Smooth muscle cell (in vitro differentiated cells): ENCODE measurements at regions not wholly inside any gene's neighbourhood (a gene's known extent, or its start where the extent isn't known, plus 50 kb on each side); places are given as distances from the start of the nearest gene placed in this dataset.

Source experiments
- DNase-seq: peaks from one replicate; lab custom pipeline; 2025; ENCODE audit not compliant: unreplicated experiment; lab: John Stamatoyannopoulos, UW
- H2AFZ ChIP-seq: fragments of 200-600 bp; sonication (generic); 2 replicates; pipeline ENCODE4 v1.6.0; 2016; ENCODE audit warnings: antibody characterized with exemption, low read depth, mild to moderate bottlenecking
- H3F3A ChIP-seq: fragments of 200-600 bp; sonication (generic); 2 replicates; pipeline ENCODE4 v1.6.0; 2017; ENCODE audit warnings: antibody characterized with exemption, low read depth
- H3K27ac ChIP-seq: fragments of 200-600 bp; sonication (generic); 2 replicates; pipeline ENCODE4 v1.5.1; 2016; ENCODE audit warnings: low read depth, mild to moderate bottlenecking
- H3K27me3 ChIP-seq: fragments of 200-600 bp; sonication (generic); 2 replicates; pipeline ENCODE4 v1.6.1; 2016; ENCODE audit warnings: low read depth, mild to moderate bottlenecking
- H3K36me3 ChIP-seq: fragments of 200-600 bp; sonication (generic); 2 replicates; pipeline ENCODE4 v1.5.1; 2016; ENCODE audit warnings: low read depth
- H3K4me1 ChIP-seq: fragments of 200-600 bp; sonication (generic); 2 replicates; pipeline ENCODE4 v1.5.1; 2016; ENCODE audit warnings: low read depth
- H3K4me2 ChIP-seq: fragments of 200-600 bp; sonication (generic); 2 replicates; pipeline ENCODE4 v1.6.0; 2016; ENCODE audit warnings: mild to moderate bottlenecking
- H3K4me3 ChIP-seq: fragments of 200-600 bp; sonication (generic); 2 replicates; pipeline ENCODE4 v1.5.1; 2016; ENCODE audit warnings: mild to moderate bottlenecking
- H3K79me2 ChIP-seq: fragments of 200-600 bp; sonication (generic); 2 replicates; pipeline ENCODE4 v1.6.0; 2016; ENCODE audit warnings: low read depth, mild to moderate bottlenecking
- H3K9ac ChIP-seq: fragments of 200-600 bp; sonication (generic); 2 replicates; pipeline ENCODE4 v1.6.0; 2016; ENCODE audit warnings: low read depth
- H3K9me3 ChIP-seq: fragments of 200-600 bp; sonication (generic); replicated peaks from 2 replicates; pipeline ENCODE4 v1.5.1; 2016; ENCODE audit warnings: low read depth
- H4K20me1 ChIP-seq: fragments of 200-600 bp; sonication (generic); 2 replicates; pipeline ENCODE4 v1.6.0; 2016; ENCODE audit warnings: low read depth
- CTCF ChIP-seq: fragments of 200-600 bp; sonication (generic); IDR thresholded peaks from 2 replicates; pipeline ENCODE4 v1.5.1; 2017; ENCODE audit warnings: borderline replicate concordance, mild to moderate bottlenecking, antibody characterized with exemption; ENCODE audit not compliant: insufficient read depth, poor library complexity, severe bottlenecking
- WGBS: methylation state at CpG from one replicate; pipeline ENCODE4 v1.1.7; 2016; ENCODE audit warnings: low lambda C conversion rate; 5-methylcytosine and 5-hydroxymethylcytosine counted together

- Histone ChIP-seq H3K27me3 (peaks cover 74% of the 10 kb centered on the region), H2AFZ (no peak overlapping the region), H3K4me2 (no peak overlapping the region), H3K27ac (no peak overlapping the region), H3K79me2 (no peaks in the 10 kb centered on the region), H3K9ac (no peak overlapping the region), H3K36me3 (no peaks in the 10 kb centered on the region), H3K4me1 (peaks cover 30% of the 10 kb centered on the region), H3K9me3 (no peaks in the 10 kb centered on the region), H3F3A (no peaks in the 10 kb centered on the region), H4K20me1 (no peaks in the 10 kb centered on the region), H3K4me3 (no peak overlapping the region)
- no peak for DNase-seq
- no peak for TF ChIP-seq CTCF
- 17% methylated on average over 5 of the region's 5 CpGs for WGBS
Observed at GRCh38 chr18:32877371-32877770, 104.5 kb upstream of the KLHL14 start.

DNA sequence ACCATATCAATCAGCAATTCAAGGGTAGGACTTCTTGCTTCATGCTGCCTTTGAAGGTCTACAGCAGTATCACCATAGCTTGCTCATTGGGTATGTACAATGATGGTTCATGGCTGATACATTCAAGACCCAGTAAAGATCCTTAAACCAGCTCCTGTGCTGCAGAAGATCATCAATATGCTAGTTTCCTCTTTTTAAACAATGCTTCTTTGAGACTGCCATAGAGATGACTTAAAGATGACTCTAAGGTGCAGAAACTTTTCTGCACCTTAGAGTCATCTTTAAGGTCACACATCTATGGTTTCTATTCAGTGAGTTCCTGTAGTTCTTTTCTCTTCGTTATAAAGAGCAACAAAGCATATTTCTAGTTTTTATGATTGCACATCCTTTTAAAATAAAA lies 102.8 kb upstream of the KLHL14 start:
- Histone ChIP-seq H3K27me3 (peaks cover 74% of the 10 kb centered on the region), H3K9me3 (no peaks in the 10 kb centered on the region), H3K4me2 (no peak overlapping the region), H3K79me2 (no peaks in the 10 kb centered on the region), H3K4me3 (no peak overlapping the region), H4K20me1 (no peaks in the 10 kb centered on the region), H3F3A (no peaks in the 10 kb centered on the region), H3K4me1 (peaks cover 14% of the 10 kb centered on the region), H3K27ac (no peak overlapping the region), H2AFZ (no peak overlapping the region), H3K9ac (no peak overlapping the region), H3K36me3 (no peaks in the 10 kb centered on the region)
- no peak for DNase-seq
- TF ChIP-seq CTCF, result no peak
- 86% methylated on average over 1 of the region's 1 CpG for WGBS

GRCh38 chr18:32871786-32872185 lies 99.0 kb upstream of the KLHL14 start:
- H3F3A ChIP-seq, result no peaks in the 10 kb centered on the region

More at GRCh38 chr18:32871786-32872185, 99.0 kb upstream of the KLHL14 start:
- Histone ChIP-seq H4K20me1 (no peaks in the 10 kb centered on the region), H3K36me3 (no peaks in the 10 kb centered on the region), H3K27me3 (peaks cover 95% of the 10 kb centered on the region), H3K9ac (no peak overlapping the region), H3K27ac (no peak overlapping the region), H3K4me1 (peaks cover 8% of the 10 kb centered on the region), H3K4me2 (no peak overlapping the region), H3K79me2 (no peaks in the 10 kb centered on the region), H3K9me3 (no peaks in the 10 kb centered on the region), H2AFZ (no peak overlapping the region), H3K4me3 (no peak overlapping the region)
- no peak for TF ChIP-seq CTCF
- 86% methylated on average over 4 of the region's 4 CpGs for WGBS
- DNase-seq, result no peak
